ENCODE measurements at regions not wholly inside any gene's neighbourhood (a gene's known extent, or its start where the extent isn't known, plus 50 kb on each side); places are given as distances from the start of the nearest gene placed in this dataset.
"Not testable (repeated sequence)": the region's sequence is repeated elsewhere in the genome, so short reads cannot be mapped to it uniquely, and the experiment has no call there.

DNA sequence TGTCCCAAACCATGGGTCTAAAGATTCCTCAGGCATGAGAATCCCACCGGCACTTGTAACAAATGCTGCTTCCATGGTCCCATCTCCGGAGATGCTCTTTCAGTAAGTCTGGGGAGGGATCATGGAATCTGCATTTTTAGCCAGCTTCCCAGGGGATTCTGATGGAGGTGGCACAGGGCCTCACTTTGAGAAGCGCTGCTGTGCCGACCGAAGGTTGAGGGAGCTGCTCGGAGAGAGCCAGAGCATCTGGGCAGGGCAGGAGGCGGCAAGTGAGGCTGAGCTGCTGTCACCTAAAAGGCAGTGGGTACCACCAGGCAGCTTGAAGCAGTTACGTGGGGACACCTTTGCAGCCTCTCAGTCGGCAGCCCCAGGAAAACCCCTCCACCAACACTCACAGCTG, 100.2 kb upstream of the CDYL start:
- no peak for DNase-seq

GRCh38 chr6:4675121-4675520, 101.1 kb upstream of the CDYL start:
- DNase-seq, result no peak

DNA sequence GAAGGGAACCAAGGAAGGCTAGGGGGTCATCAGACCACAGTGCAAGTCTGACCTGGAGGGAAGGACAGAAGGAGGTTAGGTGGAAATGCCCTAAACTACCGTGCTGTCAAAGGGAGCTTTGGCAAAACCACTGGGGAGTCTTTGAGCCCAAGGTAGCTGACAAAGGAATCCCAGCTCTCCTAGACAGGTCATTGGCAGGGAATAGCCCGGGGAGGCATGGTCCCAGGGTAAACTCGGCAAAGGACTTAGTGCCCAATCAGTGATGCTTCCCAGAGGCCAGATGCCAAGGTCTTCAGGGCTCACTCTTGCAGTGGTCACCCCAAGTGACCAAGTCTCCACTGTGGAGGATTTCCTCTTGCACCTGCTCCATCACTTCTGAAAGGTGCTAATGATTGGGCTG, 102.3 kb upstream of the CDYL start:
- DNase-seq, result no peak

DNA sequence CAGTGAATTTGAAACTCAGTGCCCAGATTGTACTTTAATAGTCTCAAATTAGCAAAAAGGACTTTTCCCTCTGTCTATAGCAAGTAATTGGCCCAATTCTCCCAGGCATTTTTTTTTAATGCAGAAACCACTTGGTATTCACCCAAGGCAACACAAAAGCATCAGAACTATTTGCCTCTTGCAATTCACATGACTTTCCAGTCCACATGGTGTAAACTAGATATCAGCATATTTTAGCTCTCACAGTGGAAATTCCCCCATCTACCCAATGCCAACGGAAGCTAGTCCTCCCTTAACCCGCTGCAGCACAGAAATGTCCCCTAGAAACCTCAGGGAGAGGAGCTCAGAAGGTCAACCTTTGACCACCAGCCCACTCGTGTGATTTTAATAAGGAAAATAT, 103.4 kb upstream of the CDYL start:
- DNase-seq, result no peak

DNA sequence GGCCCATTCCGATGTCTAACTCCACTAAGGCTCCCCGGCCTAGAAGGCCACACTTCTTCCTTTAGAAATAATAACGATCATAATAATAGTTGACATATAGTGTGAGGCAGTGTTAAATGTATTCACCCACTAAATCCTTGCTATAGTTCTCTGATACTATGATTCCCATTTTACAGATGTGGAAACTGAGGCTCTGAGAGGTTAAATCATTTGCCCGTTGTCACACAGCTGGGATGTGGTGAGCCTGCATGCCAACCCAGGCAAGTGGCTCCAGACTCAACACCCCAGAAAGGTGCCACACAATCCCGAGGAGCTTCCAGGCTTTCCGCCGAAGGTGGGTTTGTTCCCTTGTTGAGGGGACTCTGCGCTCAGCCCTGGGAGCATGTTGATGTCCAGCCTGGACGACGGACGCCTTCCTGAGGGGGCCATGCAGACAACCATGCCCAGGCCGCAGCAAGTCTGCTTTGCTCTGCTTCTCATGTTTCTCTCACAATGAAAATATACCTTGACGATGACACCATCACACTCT, 104.6 kb upstream of the CDYL start:
- no peak for DNase-seq

- DNase-seq, result no peak
Observed at GRCh38 chr6:4670824-4671409, 105.3 kb upstream of the CDYL start.

DNA sequence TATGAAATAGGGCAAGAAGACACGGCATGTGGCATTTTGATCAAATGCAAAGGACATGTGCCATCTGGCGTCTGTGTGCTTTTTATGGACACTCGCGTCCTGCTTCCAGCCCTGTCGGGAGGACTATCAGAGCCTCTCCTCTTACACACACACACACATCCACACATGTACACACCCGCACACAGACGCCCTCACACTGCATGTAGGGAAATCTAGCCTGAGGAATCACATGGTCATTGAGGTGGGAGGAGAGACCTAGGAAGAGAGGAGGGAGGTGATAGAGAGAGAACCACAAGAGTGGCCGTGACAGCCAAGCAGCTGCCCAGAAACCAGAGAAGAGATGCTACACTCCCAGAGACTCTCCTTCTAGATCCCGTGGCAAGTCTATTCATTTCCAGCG, 105.9 kb upstream of the CDYL start:
- no peak for DNase-seq

GRCh38 chr6:4668271-4669179, 107.7 kb upstream of the CDYL start:
- DNase-seq, result no peak

- DNase-seq, result no peak
Observed at GRCh38 chr6:4667591-4667990, 108.6 kb upstream of the CDYL start.

- no peak for DNase-seq
Observed at GRCh38 chr6:4666886-4667513, 109.2 kb upstream of the CDYL start.

- DNase-seq, result no peak
Observed at GRCh38 chr6:4665489-4666417, 110.5 kb upstream of the CDYL start.

DNA sequence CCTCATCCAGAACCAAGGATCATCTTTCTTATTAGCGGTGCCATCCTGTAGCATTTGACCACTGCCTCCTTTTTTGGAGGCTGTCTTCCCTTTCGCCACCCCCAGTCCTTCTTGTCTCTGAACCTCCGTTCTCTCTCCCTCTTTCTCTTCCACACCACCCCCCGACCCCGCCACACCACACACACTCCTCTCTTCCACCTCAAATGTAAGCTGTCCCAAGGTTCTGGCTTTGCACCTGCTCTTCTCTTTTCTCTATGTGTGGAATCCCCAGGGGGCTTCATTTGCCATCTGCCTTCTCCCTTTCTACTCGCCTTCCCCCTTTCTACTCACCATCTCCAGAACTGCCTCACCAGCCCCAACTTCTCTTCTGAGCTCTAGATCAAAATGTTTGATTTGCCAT, 111.3 kb upstream of the CDYL start:
- no peak for DNase-seq

DNA sequence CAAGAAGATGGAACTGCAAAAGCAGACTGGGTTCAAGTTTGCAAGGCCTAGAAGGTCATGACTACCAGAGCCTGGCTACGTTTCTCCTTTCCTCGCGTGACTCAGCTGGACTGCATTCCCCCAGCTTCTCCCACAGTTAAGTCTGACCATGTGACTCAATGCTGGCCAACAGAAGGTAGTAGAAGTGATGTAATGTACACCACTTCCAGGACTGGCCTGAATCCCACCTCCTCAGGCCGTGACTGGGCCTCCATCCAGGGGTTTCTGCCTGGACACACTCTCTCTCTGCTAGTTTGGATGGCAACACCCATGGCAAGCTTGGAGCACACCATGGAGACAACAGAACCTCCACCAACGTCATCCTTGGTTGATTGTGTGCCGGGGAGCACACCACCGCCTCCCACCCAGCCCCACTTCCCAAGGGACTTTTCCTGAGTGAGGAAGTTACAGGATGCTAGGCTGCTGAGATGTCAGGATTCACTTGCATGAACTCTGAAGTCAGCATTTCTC, 112.0 kb upstream of the CDYL start:
- DNase-seq, result no peak

DNA sequence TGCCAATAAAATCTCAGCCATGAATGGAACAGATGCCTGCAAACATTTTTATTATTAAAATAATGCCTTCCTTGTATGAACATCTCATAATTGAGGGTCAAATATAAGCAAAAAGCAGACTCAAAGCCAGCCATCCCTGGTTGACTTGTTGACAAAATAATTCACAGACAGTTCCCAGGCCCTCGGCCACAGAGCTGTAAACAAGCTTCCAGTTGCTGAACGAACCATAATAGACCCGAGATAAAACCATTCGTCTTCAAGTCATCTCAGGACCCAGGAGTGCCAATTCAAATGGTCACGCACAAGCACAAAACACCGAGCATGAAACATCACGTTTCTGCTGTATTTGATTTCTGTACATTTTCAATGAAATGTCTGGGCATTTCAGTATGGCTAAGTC, 113.3 kb upstream of the CDYL start:
- no peak for DNase-seq

GRCh38 chr6:4661391-4661790, 114.8 kb upstream of the CDYL start:
- no peak for DNase-seq

- no peak for DNase-seq
Observed at GRCh38 chr6:4660377-4661321, 115.6 kb upstream of the CDYL start.

- not testable (repeated sequence) for DNase-seq
Observed at GRCh38 chr6:4659719-4660118, 116.5 kb upstream of the CDYL start.

DNA sequence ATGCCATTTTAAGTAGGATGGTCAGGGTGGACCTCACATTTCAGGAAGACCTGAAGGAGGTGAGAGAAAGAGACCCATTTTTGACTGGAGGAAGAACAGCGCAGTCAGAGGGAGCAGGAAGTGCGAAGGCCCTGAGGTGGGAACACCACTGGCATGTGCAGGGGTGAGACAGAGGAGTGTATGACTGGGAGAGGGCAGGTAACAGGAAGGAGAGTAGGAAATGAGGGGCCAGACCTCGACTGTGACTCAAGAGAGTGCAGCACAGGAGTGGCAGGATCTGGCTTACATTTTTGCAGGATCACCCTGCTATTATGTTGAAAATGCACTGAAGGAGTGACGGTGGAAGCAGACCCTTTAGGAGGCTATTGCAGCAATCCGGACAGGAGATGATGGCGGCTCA, 117.7 kb upstream of the CDYL start:
- no peak for DNase-seq

DNA sequence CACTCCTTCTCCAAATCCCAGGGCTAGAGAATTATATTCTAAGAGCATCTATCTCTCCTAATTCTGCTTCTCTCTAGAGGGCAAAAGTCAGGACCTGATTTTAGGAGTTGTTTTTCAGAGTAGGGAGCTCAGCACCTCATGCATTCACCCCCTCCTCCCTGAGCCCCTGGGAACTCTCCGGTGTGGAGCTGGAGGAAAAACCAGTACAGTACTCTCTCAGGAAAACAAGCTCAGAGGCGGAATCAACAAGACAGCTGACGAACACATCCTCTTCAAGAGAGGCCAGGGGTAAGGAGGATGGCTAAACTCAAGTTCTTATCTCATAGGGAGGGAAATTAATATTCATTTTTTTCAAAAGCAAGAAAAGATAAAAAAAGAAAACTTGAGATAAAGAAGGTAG, 120.1 kb upstream of the CDYL start:
- DNase-seq, result no peak

DNA sequence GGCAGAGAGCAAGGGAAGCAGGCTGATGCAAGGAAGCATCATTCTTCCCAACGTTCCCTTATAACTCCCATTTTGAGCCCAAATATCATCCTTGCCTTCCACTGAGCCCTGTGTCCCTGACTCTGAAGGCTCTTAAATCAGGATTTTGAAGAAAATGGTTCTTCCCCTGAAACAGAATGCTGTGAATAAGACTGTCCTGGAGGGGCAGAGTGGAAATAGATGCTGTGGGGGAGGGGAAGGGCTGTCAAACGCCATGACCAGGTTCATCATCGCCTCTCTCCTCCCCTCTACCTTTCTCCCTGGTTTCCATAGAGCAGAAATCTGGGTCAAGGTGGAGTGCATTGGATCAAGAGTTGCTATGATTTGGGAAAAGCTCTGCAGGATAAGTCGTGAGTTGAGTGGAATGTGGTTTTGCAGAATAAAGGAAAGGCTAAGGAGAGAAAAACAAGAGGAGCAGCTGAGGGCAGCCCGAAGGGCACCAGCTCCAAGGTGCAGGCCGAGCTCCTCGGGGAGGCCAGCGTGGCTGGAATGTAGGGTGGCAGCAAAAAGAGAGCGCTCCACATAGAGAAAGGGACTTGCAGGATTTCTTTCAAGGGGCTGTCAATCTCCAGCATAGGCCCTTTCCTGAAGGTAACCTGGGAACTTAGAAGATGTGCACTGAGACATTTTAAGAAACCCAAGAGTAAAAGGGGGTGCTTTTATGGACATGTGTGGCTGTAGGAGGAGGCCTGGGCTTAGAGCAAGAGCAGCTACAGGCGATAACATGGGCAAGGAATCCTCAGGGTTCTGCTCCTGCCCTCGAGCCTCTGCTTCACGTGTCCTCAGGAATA, 120.8 kb upstream of the CDYL start:
- no peak for DNase-seq

All from stimulated activated CD4-positive, alpha-beta T cell treated with anti-CD3 and anti-CD28 coated beads, Interleukin-15, amount 100 ng/mL, for 24 hours (primary cell).